GM23248 (cell line): ENCODE measurements at regions not wholly inside any gene's neighbourhood (a gene's known extent, or its start where the extent isn't known, plus 50 kb on each side); places are given as distances from the start of the nearest gene placed in this dataset.

ENCODE experiments used
- DNase-seq: peaks from one replicate; pipeline ENCODE4 v3.0.0-alpha.2; 2015
- H2AFZ ChIP-seq: fragments of 200-600 bp; sonication (generic); 2 replicates; pipeline ENCODE4 v1.6.1; 2016; ENCODE audit warnings: antibody characterized with exemption
- H3F3A ChIP-seq: fragments of 200-600 bp; sonication (generic); 2 replicates; pipeline ENCODE4 v1.6.1; 2016; ENCODE audit warnings: mild to moderate bottlenecking, antibody characterized with exemption, mixed run types; ENCODE audit not compliant: insufficient read depth
- H3K27ac ChIP-seq: fragments of 200-600 bp; sonication (generic); 2 replicates; pipeline ENCODE4 v1.5.1; 2016; ENCODE audit warnings: mild to moderate bottlenecking
- H3K27me3 ChIP-seq: fragments of 200-600 bp; sonication (generic); replicated peaks from 2 replicates; pipeline ENCODE4 v1.6.1; 2016; ENCODE audit warnings: mild to moderate bottlenecking; ENCODE audit not compliant: insufficient read depth
- H3K36me3 ChIP-seq: fragments of 200-600 bp; sonication (generic); 2 replicates; pipeline ENCODE4 v1.6.1; 2016; ENCODE audit warnings: low read depth, mild to moderate bottlenecking
- H3K4me1 ChIP-seq: fragments of 200-600 bp; sonication (generic); 2 replicates; pipeline ENCODE4 v1.6.1; 2016; ENCODE audit warnings: mild to moderate bottlenecking; ENCODE audit not compliant: insufficient read depth
- H3K4me2 ChIP-seq: fragments of 200-600 bp; sonication (generic); one replicate; pipeline ENCODE4 v1.6.1; 2016; ENCODE audit warnings: mild to moderate bottlenecking; ENCODE audit not compliant: unreplicated experiment
- H3K4me3 ChIP-seq: fragments of 200-600 bp; sonication (generic); 2 replicates; pipeline ENCODE4 v1.5.1; 2016; ENCODE audit warnings: mild to moderate bottlenecking
- H3K79me2 ChIP-seq: fragments of 200-600 bp; sonication (generic); 2 replicates; pipeline ENCODE4 v1.6.1; 2016; ENCODE audit warnings: mild to moderate bottlenecking; ENCODE audit not compliant: insufficient read depth
- H3K9ac ChIP-seq: fragments of 200-600 bp; sonication (generic); 2 replicates; pipeline ENCODE4 v1.6.1; 2016; ENCODE audit warnings: mild to moderate bottlenecking
- H3K9me2 ChIP-seq: fragments of 200-600 bp; sonication (generic); 2 replicates; pipeline ENCODE4 v1.6.1; 2016; ENCODE audit warnings: mixed run types, mild to moderate bottlenecking, moderate library complexity; ENCODE audit not compliant: insufficient read depth
- H3K9me3 ChIP-seq: fragments of 200-600 bp; sonication (generic); one replicate; pipeline ENCODE4 v1.6.1; 2017; ENCODE audit warnings: low read depth
- H4K20me1 ChIP-seq: fragments of 200-600 bp; sonication (generic); 2 replicates; pipeline ENCODE4 v1.6.0; 2016; ENCODE audit not compliant: insufficient read depth
- EZH2 ChIP-seq: fragments of 200-600 bp; sonication (generic); IDR thresholded peaks from 2 replicates; pipeline ENCODE4 v1.6.1; 2018; ENCODE audit warnings: antibody characterized with exemption, mild to moderate bottlenecking; ENCODE audit not compliant: insufficient read depth, poor library complexity, severe bottlenecking
- EZH2phosphoT487 ChIP-seq: fragments of 200-600 bp; sonication (generic); IDR thresholded peaks from 2 replicates; pipeline ENCODE4 v1.6.1; 2018; ENCODE audit warnings: antibody characterized with exemption, moderate library complexity, mild to moderate bottlenecking, low read depth; ENCODE audit not compliant: insufficient read depth
- WGBS, 2 experiments: methylation state at CpG; one replicate each; pipeline ENCODE4 v1.1.6; 2015 to 2017; ENCODE audit warnings: low lambda C conversion rate in 2 of 2, low coverage in 1 of 2; ENCODE audit errors: missing lambda C conversion rate in 2 of 2; 5-methylcytosine and 5-hydroxymethylcytosine counted together
- in situ Hi-C: fragments of 300-500 bp; cut with MboI; formaldehyde crosslinking; loops from 2 replicates; pipeline ENCODE4 v1.15.0; 2020

DNA sequence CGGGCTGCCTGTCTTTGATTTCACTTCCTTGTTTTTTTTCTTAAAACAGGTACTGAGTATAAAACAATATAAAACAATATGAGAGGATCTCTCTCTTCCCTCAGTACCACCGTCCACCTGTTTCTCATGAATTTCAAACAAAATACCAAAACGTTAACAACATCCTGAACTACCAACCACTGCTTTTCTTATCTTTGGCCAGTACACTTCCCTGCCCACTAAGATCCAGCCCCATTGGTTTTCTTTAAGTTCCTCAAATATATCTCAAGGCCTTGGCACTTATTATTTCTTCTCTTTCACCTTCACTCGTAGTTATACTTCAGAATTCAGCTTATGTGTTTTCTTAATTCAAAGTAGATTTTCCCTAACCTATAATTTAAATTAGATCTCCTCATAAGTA lies 370.2 kb upstream of the GRIA3 start:
- Histone ChIP-seq H4K20me1 (no peaks in the 10 kb centered on the region), H3K27ac (no peak overlapping the region), H3K4me2 (no peak overlapping the region), H3F3A (no peaks in the 10 kb centered on the region), H3K9me3 (no peaks in the 10 kb centered on the region), H2AFZ (no peak overlapping the region), H3K9ac (no peak overlapping the region), H3K4me3 (no peak overlapping the region), H3K36me3 (no peaks in the 10 kb centered on the region), H3K9me2 (no peaks in the 10 kb centered on the region), H3K4me1 (no peaks in the 10 kb centered on the region), H3K79me2 (no peaks in the 10 kb centered on the region), H3K27me3 (no peaks in the 10 kb centered on the region)
- WGBS, 2 experiments: 60 to 65% methylated on average over 4 of the region's 4 CpGs
- TF ChIP-seq EZH2 (no peak), EZH2phosphoT487 (no peak)
- in situ Hi-C loops: no loop called here
- DNase-seq: no peak

DNA sequence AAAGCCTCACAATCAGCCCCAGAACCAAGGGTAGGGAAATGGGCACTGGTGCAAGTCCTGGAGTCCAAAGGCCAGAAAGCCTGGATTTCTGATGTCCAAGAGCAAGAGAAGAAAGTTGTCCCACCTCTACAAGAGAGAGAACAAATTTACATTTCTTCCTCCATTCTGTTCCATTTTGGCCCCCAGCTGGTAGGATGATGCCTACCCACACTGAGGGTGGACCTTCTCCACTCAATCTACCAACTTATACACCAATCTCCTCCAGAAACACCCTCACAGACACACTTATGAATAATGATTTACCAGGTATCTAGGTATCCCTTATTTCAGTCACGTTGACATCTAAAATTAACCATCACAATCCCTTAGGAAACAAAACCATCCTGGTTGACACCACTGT lies 367.8 kb upstream of the GRIA3 start:
- in situ Hi-C loops: no loop called here
- WGBS, 2 experiments: 80 to 94% methylated on average over 1 of the region's 1 CpG
- Histone ChIP-seq H3K4me2 (no peak overlapping the region), H3K4me3 (no peak overlapping the region), H2AFZ (no peak overlapping the region), H3F3A (no peaks in the 10 kb centered on the region), H3K27ac (no peak overlapping the region), H4K20me1 (no peaks in the 10 kb centered on the region), H3K79me2 (no peaks in the 10 kb centered on the region), H3K4me1 (no peaks in the 10 kb centered on the region), H3K27me3 (no peaks in the 10 kb centered on the region), H3K9ac (no peak overlapping the region), H3K9me2 (no peaks in the 10 kb centered on the region), H3K9me3 (no peaks in the 10 kb centered on the region), H3K36me3 (no peaks in the 10 kb centered on the region)
- TF ChIP-seq EZH2phosphoT487 (no peak), EZH2 (no peak)
- no peak for DNase-seq

DNA sequence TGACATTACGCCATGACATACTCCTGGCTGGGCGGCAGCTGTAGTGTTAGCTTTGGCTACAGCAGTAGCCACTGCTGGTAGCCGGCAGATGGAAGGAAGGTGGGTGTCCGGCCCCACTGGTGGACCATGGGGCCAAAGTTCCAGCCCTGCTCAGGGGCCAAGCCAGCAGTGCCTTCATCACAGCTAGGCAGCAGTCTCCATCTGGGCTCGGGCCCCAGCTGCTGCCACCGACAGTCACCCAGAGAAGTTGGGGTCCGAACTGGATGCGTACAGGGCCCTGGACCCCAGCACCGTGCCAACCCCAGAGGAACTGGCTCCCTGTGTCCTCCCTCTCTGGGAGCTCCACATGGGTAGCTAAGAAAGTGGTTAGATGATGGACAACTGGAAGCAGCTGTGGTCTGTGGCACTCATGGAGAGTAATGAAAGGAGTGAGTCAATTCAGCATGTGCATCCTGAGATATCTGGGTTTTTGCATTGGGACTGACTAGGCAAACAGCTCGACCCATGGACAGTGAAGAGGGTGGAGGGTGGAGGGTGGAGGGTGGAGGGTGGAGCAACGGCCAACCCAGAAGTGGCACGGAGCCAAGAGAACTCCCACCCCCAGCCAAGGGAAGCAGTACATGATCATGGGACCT lies 366.6 kb upstream of the GRIA3 start:
- DNase-seq: no peak
- no peak overlapping the region for H3K4me3 ChIP-seq
- in situ Hi-C loops: no loop called here
- TF ChIP-seq EZH2phosphoT487 (no peak), EZH2 (no peak)
- no peaks in the 10 kb centered on the region for H3K9me2 ChIP-seq
- H3K9me3 ChIP-seq: no peaks in the 10 kb centered on the region
- no peaks in the 10 kb centered on the region for H4K20me1 ChIP-seq
- no peaks in the 10 kb centered on the region for H3K27me3 ChIP-seq
- H3K4me1 ChIP-seq: no peaks in the 10 kb centered on the region
- H3F3A ChIP-seq: no peaks in the 10 kb centered on the region
- H3K4me2 ChIP-seq: no peak overlapping the region
- H3K36me3 ChIP-seq: no peaks in the 10 kb centered on the region
- H3K79me2 ChIP-seq: no peaks in the 10 kb centered on the region
- H3K9ac ChIP-seq: no peak overlapping the region
- WGBS, 2 experiments: 57 to 74% methylated on average over 9 to 10 of the region's 12 CpGs
- H3K27ac ChIP-seq: no peak overlapping the region
- no peak overlapping the region for H2AFZ ChIP-seq

DNA sequence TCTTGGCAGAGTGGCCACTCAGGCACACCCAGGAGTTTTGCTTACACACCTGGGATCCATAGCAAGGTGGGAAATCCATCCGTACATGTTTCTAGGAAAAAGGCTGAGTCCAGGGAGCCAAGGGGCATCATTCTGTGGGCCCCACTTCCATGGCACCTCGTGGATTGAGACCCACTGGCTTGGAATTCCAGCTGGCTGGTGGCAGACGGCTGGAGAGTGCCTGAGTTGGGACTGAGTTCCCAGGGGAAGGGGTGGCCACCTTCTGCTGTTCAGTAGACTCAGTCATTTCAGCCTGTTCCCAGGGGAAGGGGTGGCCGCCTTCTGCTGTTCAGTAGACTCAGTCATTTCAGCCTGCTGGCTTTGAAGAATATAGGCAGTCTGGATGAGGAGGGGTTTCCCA lies 366.0 kb upstream of the GRIA3 start:
- H3K4me3 ChIP-seq: no peak overlapping the region
- no peaks in the 10 kb centered on the region for H3K9me3 ChIP-seq
- 33 to 39% methylated on average over 3 to 4 of the region's 4 CpGs for WGBS, 2 experiments
- no peaks in the 10 kb centered on the region for H3K79me2 ChIP-seq
- no peak overlapping the region for H2AFZ ChIP-seq
- H3K27me3 ChIP-seq: no peaks in the 10 kb centered on the region
- no peaks in the 10 kb centered on the region for H3K4me1 ChIP-seq
- no peak for DNase-seq
- no peak overlapping the region for H3K4me2 ChIP-seq
- in situ Hi-C loops: no loop called here
- H3K27ac ChIP-seq: no peak overlapping the region
- H3F3A ChIP-seq: no peaks in the 10 kb centered on the region
- no peaks in the 10 kb centered on the region for H3K9me2 ChIP-seq
- TF ChIP-seq EZH2 (no peak), EZH2phosphoT487 (no peak)
- H3K9ac ChIP-seq: no peak overlapping the region
- H4K20me1 ChIP-seq: no peaks in the 10 kb centered on the region
- H3K36me3 ChIP-seq: no peaks in the 10 kb centered on the region

DNA sequence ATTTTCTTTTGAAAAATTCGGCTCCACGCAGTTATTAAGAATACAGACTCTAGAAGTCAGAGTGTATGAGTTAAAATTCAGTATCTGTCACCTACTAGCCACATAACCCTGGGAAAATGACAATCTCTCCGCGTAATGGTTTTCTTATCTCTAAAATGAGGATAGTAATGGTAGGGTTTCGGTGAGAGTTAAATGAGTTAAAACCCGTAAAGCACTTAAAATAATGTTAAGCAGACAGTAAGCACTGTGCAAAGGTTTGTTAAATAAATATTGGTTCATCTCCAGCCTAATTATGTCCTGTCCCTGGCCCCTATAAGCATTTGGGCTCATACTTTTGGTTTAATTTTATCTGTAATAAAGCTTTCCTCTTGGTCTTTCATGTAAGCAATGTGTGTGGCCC lies 350.8 kb upstream of the GRIA3 start:
- Histone ChIP-seq H3K27me3 (no peaks in the 10 kb centered on the region), H3K9me2 (no peaks in the 10 kb centered on the region), H4K20me1 (no peaks in the 10 kb centered on the region), H3K4me3 (no peak overlapping the region), H3K4me2 (no peak overlapping the region), H3K9ac (no peak overlapping the region), H3K27ac (no peak overlapping the region), H3K79me2 (no peaks in the 10 kb centered on the region), H3K4me1 (no peaks in the 10 kb centered on the region), H3K36me3 (no peaks in the 10 kb centered on the region), H3F3A (no peaks in the 10 kb centered on the region), H3K9me3 (no peaks in the 10 kb centered on the region), H2AFZ (no peak overlapping the region)
- no peak for DNase-seq
- 72 to 84% methylated on average over 6 of the region's 6 CpGs for WGBS, 2 experiments
- TF ChIP-seq EZH2phosphoT487 (no peak), EZH2 (no peak)
- in situ Hi-C loops: no loop called here
